GM12878 (cell line): ENCODE measurements at regions not wholly inside any gene's neighbourhood (a gene's known extent, or its start where the extent isn't known, plus 50 kb on each side); places are given as distances from the start of the nearest gene placed in this dataset.

ENCODE experiments used
- ATAC-seq: fragments of 200-7000 bp; cut with Tn5 transposase; 3 replicates; pipeline ENCODE4 v1.9.1; 2020; ENCODE audit warnings: mild to moderate bottlenecking, moderate library complexity
- BruUV-seq: library from RNA; stranded (reverse); fragments of 400-500 nt; replicated peaks from 2 replicates; lab custom pipeline; 2021; lab: Mats Ljungman, UMichigan
- CTCF ChIA-PET: fragments of 300-600 bp; sonication (Branson Sonifier 250); formaldehyde crosslinking; extraction: SDS; loops from one replicate; lab custom pipeline; 2021; ENCODE audit warnings: inconsistent platforms; lab: Yijun Ruan, JAX
- POLR2A ChIA-PET: fragments of 350-600 bp; formaldehyde crosslinking; extraction: SDS; loops from one replicate; lab custom pipeline; 2021; ENCODE audit warnings: inconsistent platforms; lab: Charles Lee
- RAD21 ChIA-PET: fragments of 300-600 bp; sonication (Branson Sonifier 250); formaldehyde crosslinking; loops from one replicate; lab custom pipeline; 2023; ENCODE audit warnings: antibody characterized with exemption; ENCODE audit not compliant: unreplicated experiment; lab: Charles Lee
- SMC1A ChIA-PET: fragments of 300-600 bp; sonication (Branson Sonifier 250); formaldehyde crosslinking; loops from one replicate; lab custom pipeline; 2023; ENCODE audit not compliant: unreplicated experiment, uncharacterized antibody; lab: Charles Lee
- DNase-seq: peaks from one replicate; pipeline ENCODE4 v3.0.0-alpha.2; 2011; ENCODE audit warnings: low read depth, low spot score
- FAIRE-seq: peaks from 3 replicates; lab custom pipeline; 2011; peaks lifted over from hg19 to GRCh38; lab: Jason Lieb, UNC
- H2AFZ ChIP-seq: 2 replicates; pipeline ENCODE4 v1.6.0; 2011; ENCODE audit warnings: low read depth, low read length, control low read depth; ENCODE audit not compliant: control insufficient read depth
- H3K27ac ChIP-seq: 2 replicates; pipeline ENCODE4 v1.5.1; 2011; ENCODE audit warnings: control low read depth; ENCODE audit not compliant: control insufficient read depth, insufficient read depth
- H3K27me3 ChIP-seq, 2 experiments: replicated peaks in 1 of 2; 2 replicates each; pipeline versions ENCODE4 v1.6.0 to v1.6.1; 2011; ENCODE audit warnings: low read length in 1 of 2; ENCODE audit not compliant: control insufficient read depth in 2 of 2, insufficient read depth in 2 of 2
- H3K36me3 ChIP-seq, 2 experiments: 2 replicates each; pipeline ENCODE4 v1.5.1; 2011; ENCODE audit warnings: low read length in 1 of 2; ENCODE audit not compliant: control insufficient read depth in 2 of 2, insufficient read depth in 2 of 2
- H3K4me1 ChIP-seq: 2 replicates; pipeline ENCODE4 v1.6.1; 2011; ENCODE audit warnings: mild to moderate bottlenecking, low read length, moderate library complexity, mixed read lengths; ENCODE audit not compliant: control insufficient read depth, insufficient read depth
- H3K4me2 ChIP-seq: 2 replicates; pipeline ENCODE4 v1.6.0; 2011; ENCODE audit warnings: control low read depth; ENCODE audit not compliant: control insufficient read depth, insufficient read depth
- H3K4me3 ChIP-seq: fragments of 200-600 bp; sonication (generic); 2 replicates; pipeline ENCODE4 v1.5.1; 2016
- H3K79me2 ChIP-seq: 2 replicates; pipeline ENCODE4 v1.6.0; 2011; ENCODE audit warnings: low read length; ENCODE audit not compliant: control insufficient read depth, insufficient read depth
- H3K9ac ChIP-seq: 2 replicates; pipeline ENCODE4 v1.8.0; 2011; ENCODE audit warnings: low read length, control low read depth, mixed read lengths; ENCODE audit not compliant: control insufficient read depth, insufficient read depth
- H3K9me3 ChIP-seq: replicated peaks from 3 replicates; pipeline ENCODE4 v1.5.1; 2011; ENCODE audit warnings: mild to moderate bottlenecking, low read length; ENCODE audit not compliant: control insufficient read depth, insufficient read depth
- H4K20me1 ChIP-seq: 2 replicates; pipeline ENCODE4 v1.6.0; 2011; ENCODE audit not compliant: control insufficient read depth, insufficient read depth
- BACH1 ChIP-seq: fragments of 450-650 bp; IDR thresholded peaks from 2 replicates; pipeline ENCODE4 v1.6.1; 2017; ENCODE audit warnings: mild to moderate bottlenecking, borderline replicate concordance
- BMI1 ChIP-seq: fragments of 450-650 bp; IDR thresholded peaks from 2 replicates; pipeline ENCODE4 v1.6.1; 2016; ENCODE audit warnings: mild to moderate bottlenecking, moderate library complexity, borderline replicate concordance
- CBX3 ChIP-seq: fragments of 200-600 bp; sonication (generic); IDR thresholded peaks from 2 replicates; pipeline ENCODE4 v1.6.1; 2016; ENCODE audit warnings: low read depth, borderline replicate concordance
- CHD1 ChIP-seq: IDR thresholded peaks from 2 replicates; pipeline ENCODE4 v1.6.1; 2012; ENCODE audit warnings: low read depth, low read length, improper control_type of control experiment
- EED ChIP-seq: sonication (generic); IDR thresholded peaks from 2 replicates; pipeline ENCODE4 v1.6.1; 2016; ENCODE audit warnings: antibody characterized with exemption, low read depth
- PML ChIP-seq: IDR thresholded peaks from 2 replicates; pipeline ENCODE4 v1.6.1; 2012; ENCODE audit warnings: low read length, inconsistent platforms
- SIX5 ChIP-seq: IDR thresholded peaks from 2 replicates; pipeline ENCODE4 v1.6.1; 2011; ENCODE audit warnings: mild to moderate bottlenecking, low read depth, low read length, moderate library complexity; ENCODE audit not compliant: severe bottlenecking
- SPI1 ChIP-seq: IDR thresholded peaks from 2 replicates; pipeline ENCODE4 v1.6.1; 2011; ENCODE audit warnings: low read depth, mild to moderate bottlenecking, low read length, moderate library complexity, borderline replicate concordance; ENCODE audit not compliant: insufficient read depth
- SREBF1 ChIP-seq: IDR thresholded peaks from 2 replicates; pipeline ENCODE4 v1.6.1; 2012; ENCODE audit warnings: mild to moderate bottlenecking, low read length
- TCF7 ChIP-seq: IDR thresholded peaks from 2 replicates; pipeline ENCODE4 v1.6.1; 2014; ENCODE audit warnings: antibody characterized with exemption, borderline replicate concordance
- YY1 ChIP-seq: IDR thresholded peaks from 2 replicates; pipeline ENCODE4 v1.6.1; 2011; ENCODE audit warnings: low read depth, mild to moderate bottlenecking, low read length
- ZNF207 ChIP-seq: fragments of 450-650 bp; IDR thresholded peaks from 2 replicates; pipeline ENCODE4 v1.6.1; 2014; ENCODE audit warnings: antibody characterized with exemption, mild to moderate bottlenecking, borderline replicate concordance
- ZNF217 ChIP-seq: fragments of 450-650 bp; IDR thresholded peaks from 2 replicates; pipeline ENCODE4 v1.6.1; 2017; ENCODE audit warnings: antibody characterized with exemption, mild to moderate bottlenecking
- ZZZ3 ChIP-seq: IDR thresholded peaks from 2 replicates; pipeline ENCODE4 v1.6.1; 2011; ENCODE audit warnings: low read depth; ENCODE audit not compliant: control insufficient read depth, insufficient read length
- WGBS: methylation state at CpG from one replicate; pipeline ENCODE4 v1.1.6; 2016; ENCODE audit warnings: low lambda C conversion rate; ENCODE audit not compliant: insufficient replicate concordance, insufficient coverage; ENCODE audit errors: missing lambda C conversion rate; 5-methylcytosine and 5-hydroxymethylcytosine counted together
- in situ Hi-C: fragments of 300-500 bp; cut with MboI; formaldehyde crosslinking; loops from 9 replicates; pipeline ENCODE4 v1.14.3; 2018; ENCODE audit warnings: mixed read lengths
- intact Hi-C: fragments of 100-400 bp; cut with micrococcal nuclease; formaldehyde crosslinking; loops from one replicate; pipeline ENCODE4 v1.14.2; 2022; ENCODE audit not compliant: unreplicated experiment
- TF ChIP-seq, protein P1 (sequence below): fragments of 150-350 bp; IDR thresholded peaks from 2 replicates; pipeline ENCODE4 v1.6.1; 2016; ENCODE audit warnings: low read depth, low read length
- TF ChIP-seq, protein P2 (sequence below): IDR thresholded peaks from 2 replicates; pipeline ENCODE4 v1.6.1; 2012; ENCODE audit warnings: low read length, inconsistent platforms

DNA sequence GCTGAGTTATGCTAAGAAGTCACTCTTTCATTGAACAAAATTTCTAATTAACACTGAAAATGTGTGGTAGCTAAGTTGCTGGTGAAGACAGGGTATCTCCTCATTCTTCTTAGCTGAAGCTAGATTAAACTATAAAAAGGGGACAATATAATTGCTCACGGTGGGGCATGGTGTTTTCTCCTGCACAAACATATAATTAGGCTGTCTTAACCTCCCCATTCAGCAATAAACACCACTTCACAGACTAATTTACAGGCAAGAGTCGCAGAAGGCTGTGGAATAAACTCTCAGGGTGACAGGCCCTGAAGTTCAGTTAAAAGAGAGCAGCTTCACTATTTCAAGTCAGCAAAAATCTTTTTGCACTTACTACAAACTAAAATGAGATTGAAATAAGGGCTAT, 338.9 kb upstream of the NT5E start:
- Histone ChIP-seq H3K27me3 (no peaks in the 10 kb centered on the region), H4K20me1 (no peaks in the 10 kb centered on the region), H3K4me1 (no peaks in the 10 kb centered on the region), H3K4me2 (no peak overlapping the region), H3K36me3 (no peaks in the 10 kb centered on the region), H2AFZ (no peak overlapping the region), H3K9me3 (no peaks in the 10 kb centered on the region), H3K27ac (no peak overlapping the region), H3K4me3 (no peak overlapping the region), H3K9ac (no peak overlapping the region), H3K79me2 (no peaks in the 10 kb centered on the region)
- FAIRE-seq (no peak), DNase-seq (no peak), ATAC-seq (no peak)
- intact Hi-C loops (no loop called here), in situ Hi-C loops (no loop called here)
- BruUV-seq = no TSS peak
- ChIA-PET POLR2A (no interaction called here), CTCF (no interaction called here), SMC1A (no interaction called here), RAD21 (no interaction called here)
- no peak for TF ChIP-seq SREBF1
- WGBS = 0% methylated on average over 2 of the region's 2 CpGs

DNA sequence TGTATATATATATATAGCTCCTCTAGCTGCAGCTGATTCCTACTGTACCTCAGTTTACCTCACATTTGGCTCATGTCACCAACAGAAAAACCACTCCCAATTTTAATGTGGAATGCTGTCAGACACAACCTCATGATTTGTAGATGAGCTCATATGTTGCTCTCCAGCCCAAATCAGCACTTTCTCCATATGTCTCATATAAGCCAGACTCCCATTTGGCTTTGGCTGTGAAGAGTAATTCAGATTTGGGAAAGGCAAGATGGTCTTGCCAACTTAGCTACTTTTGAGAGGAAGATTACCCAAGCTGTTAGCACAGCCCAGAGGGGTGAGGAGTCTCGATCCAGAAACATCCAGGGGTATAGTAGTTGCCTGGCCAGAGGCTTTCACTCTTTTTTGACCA, 342.2 kb upstream of the NT5E start:
- no peaks in the 10 kb centered on the region for H3K9me3 ChIP-seq
- no peaks in the 10 kb centered on the region for H4K20me1 ChIP-seq
- H3K4me2 ChIP-seq = no peak overlapping the region
- H3K4me3 ChIP-seq = no peak overlapping the region
- intact Hi-C loops = no loop called here
- H3K9ac ChIP-seq = no peak overlapping the region
- in situ Hi-C loops = no loop called here
- no peaks in the 10 kb centered on the region for H3K36me3 ChIP-seq
- ChIA-PET RAD21 (no interaction called here), POLR2A (no interaction called here), CTCF (interaction anchor here (0.6 to 1.2 kb wide), 3 partner anchors 11 to 343 kb away, joined by 3 to 5 read pairs (median 3); no protein-coding TSS in a partner anchor), SMC1A (interaction anchor here (0.8 kb wide), 1 partner anchor 1570 kb away, joined by 4 read pairs; no protein-coding TSS in a partner anchor)
- no TSS peak for BruUV-seq
- FAIRE-seq = no peak
- no peak for ATAC-seq
- WGBS = 0% methylated on average over 1 of the region's 1 CpG
- DNase-seq = no peak
- no peak overlapping the region for H2AFZ ChIP-seq
- no peaks in the 10 kb centered on the region for H3K79me2 ChIP-seq
- no peak overlapping the region for H3K27ac ChIP-seq
- H3K4me1 ChIP-seq = no peaks in the 10 kb centered on the region
- no peaks in the 10 kb centered on the region for H3K27me3 ChIP-seq
- no peak for TF ChIP-seq CBX3
- TF ChIP-seq YY1 = no peak
- TF ChIP-seq EED = no peak
- no peak for TF ChIP-seq BMI1
- TF ChIP-seq ZNF217 = no peak
- TF ChIP-seq PML = no peak
- no peak for TF ChIP-seq TCF7
- no peak for TF ChIP-seq ZZZ3
- no peak for TF ChIP-seq SPI1
- no peak for TF ChIP-seq SIX5
- TF ChIP-seq, protein P1, sequence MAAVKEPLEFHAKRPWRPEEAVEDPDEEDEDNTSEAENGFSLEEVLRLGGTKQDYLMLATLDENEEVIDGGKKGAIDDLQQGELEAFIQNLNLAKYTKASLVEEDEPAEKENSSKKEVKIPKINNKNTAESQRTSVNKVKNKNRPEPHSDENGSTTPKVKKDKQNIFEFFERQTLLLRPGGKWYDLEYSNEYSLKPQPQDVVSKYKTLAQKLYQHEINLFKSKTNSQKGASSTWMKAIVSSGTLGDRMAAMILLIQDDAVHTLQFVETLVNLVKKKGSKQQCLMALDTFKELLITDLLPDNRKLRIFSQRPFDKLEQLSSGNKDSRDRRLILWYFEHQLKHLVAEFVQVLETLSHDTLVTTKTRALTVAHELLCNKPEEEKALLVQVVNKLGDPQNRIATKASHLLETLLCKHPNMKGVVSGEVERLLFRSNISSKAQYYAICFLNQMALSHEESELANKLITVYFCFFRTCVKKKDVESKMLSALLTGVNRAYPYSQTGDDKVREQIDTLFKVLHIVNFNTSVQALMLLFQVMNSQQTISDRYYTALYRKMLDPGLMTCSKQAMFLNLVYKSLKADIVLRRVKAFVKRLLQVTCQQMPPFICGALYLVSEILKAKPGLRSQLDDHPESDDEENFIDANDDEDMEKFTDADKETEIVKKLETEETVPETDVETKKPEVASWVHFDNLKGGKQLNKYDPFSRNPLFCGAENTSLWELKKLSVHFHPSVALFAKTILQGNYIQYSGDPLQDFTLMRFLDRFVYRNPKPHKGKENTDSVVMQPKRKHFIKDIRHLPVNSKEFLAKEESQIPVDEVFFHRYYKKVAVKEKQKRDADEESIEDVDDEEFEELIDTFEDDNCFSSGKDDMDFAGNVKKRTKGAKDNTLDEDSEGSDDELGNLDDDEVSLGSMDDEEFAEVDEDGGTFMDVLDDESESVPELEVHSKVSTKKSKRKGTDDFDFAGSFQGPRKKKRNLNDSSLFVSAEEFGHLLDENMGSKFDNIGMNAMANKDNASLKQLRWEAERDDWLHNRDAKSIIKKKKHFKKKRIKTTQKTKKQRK = no peak
- TF ChIP-seq, protein P2, sequence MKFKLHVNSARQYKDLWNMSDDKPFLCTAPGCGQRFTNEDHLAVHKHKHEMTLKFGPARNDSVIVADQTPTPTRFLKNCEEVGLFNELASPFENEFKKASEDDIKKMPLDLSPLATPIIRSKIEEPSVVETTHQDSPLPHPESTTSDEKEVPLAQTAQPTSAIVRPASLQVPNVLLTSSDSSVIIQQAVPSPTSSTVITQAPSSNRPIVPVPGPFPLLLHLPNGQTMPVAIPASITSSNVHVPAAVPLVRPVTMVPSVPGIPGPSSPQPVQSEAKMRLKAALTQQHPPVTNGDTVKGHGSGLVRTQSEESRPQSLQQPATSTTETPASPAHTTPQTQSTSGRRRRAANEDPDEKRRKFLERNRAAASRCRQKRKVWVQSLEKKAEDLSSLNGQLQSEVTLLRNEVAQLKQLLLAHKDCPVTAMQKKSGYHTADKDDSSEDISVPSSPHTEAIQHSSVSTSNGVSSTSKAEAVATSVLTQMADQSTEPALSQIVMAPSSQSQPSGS = no peak
- no peak for TF ChIP-seq CHD1
- no peak for TF ChIP-seq ZNF207
- TF ChIP-seq BACH1 = no peak
